ENCODE measurements at regions not wholly inside any gene's neighbourhood (a gene's known extent, or its start where the extent isn't known, plus 50 kb on each side); places are given as distances from the start of the nearest gene placed in this dataset.

DNA sequence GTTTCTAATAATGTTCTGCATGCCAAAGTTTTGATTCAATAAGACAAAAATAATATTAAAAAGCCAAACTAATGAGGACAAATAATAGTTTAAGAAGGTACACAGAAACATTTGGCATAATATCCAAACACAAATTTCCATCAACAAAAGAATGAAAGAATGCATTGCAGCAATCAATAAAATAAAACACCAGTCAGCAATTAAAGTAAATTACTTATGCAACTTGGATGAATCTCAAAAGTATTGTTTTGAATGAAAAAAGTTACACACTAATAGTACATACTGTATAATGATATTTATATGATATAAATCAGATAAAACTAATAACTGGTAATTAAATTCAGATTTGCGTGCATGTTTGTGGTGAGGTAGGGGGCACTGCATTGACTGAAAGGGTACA is 285.5 kb upstream of the PCDH10 start:
- TF ChIP-seq EZH2 (IDR thresholded peaks at IDR 0.05) (no peak), POLR2AphosphoS5 (IDR thresholded peaks at IDR 0.05; ENCODE audit: borderline replicate concordance, low read depth, low read length) (no peak)
